MG63 (cell line): ENCODE measurements at regions not wholly inside any gene's neighbourhood (a gene's known extent, or its start where the extent isn't known, plus 50 kb on each side); places are given as distances from the start of the nearest gene placed in this dataset.
A peak's percentile ranks its signal among the peaks of the same experiment; 100 is the strongest.
"Not testable (repeated sequence)": the region's sequence is repeated elsewhere in the genome, so short reads cannot be mapped to it uniquely, and the experiment has no call there.

Source experiments
- DNase-seq: peaks from one replicate; pipeline ENCODE4 v3.0.0-alpha.2; 2020
- H3K27me3 ChIP-seq: fragments of 250-450 bp; sonication (Bioruptor Pico); 2 replicates; pipeline ENCODE4 v1.5.1; 2020; ENCODE audit warnings: mild to moderate bottlenecking, moderate library complexity
- H3K36me3 ChIP-seq: fragments of 250-450 bp; sonication (Bioruptor Pico); 2 replicates; pipeline ENCODE4 v1.5.1; 2020; ENCODE audit warnings: mild to moderate bottlenecking, moderate library complexity
- H3K4me3 ChIP-seq: fragments of 250-450 bp; sonication (Bioruptor Pico); 2 replicates; pipeline ENCODE4 v1.5.1; 2020; ENCODE audit warnings: mild to moderate bottlenecking, moderate library complexity
- H3K9me3 ChIP-seq: fragments of 250-450 bp; sonication (Bioruptor Pico); 2 replicates; pipeline ENCODE4 v1.5.1; 2020; ENCODE audit warnings: mild to moderate bottlenecking, moderate library complexity

DNA sequence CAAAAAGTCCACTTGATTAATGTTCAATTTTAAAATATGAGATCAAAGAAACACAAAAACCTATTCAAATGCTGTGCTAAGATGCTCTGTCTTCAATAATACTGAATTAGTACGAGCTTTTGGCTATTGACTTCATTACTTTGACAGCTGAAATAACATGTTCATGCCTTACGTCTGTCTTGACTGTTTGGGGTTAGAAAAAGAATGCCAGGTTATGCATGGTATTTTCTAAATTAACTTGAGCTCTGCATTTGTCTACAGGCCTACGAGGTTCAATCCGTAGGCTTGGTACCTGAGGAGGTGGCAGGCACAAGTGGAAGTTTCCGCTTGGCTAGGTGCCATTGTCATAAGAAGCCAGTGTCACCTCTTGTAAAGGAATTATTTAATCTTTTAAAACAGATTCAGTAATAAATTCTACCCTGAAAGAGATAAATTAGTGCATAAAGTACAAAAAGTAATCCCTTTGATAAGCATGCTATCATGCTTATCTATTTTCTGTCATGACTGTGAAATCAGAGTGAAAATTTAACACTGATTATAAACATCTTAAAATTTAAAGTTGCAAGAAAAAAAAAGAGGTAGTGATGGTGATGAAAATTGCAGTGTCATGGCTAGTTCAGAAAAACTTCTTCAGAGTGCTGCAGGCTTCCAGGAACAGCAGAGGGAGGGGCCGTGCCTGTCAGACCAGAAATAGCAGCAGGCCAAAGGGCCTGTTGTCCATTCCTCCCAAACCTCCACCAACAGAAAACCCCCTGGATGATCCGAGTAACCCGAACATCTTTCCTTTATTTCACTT lies 115.7 kb downstream of the ARRDC4 start:
- Histone ChIP-seq H3K9me3 (0 out of 2 replicates have a peak, but pooled peaks cover 3% of the 10 kb centered on the region), H3K27me3 (no peaks in the 10 kb centered on the region), H3K36me3 (no peaks in the 10 kb centered on the region), H3K4me3 (no peak overlapping the region)
- DNase-seq, result no peak

- H3K27me3 ChIP-seq, result no peaks in the 10 kb centered on the region
- DNase-seq, result no peak
- 0 out of 2 replicates have a peak, but pooled peaks cover 3% of the 10 kb centered on the region for H3K9me3 ChIP-seq
- H3K4me3 ChIP-seq, result no peak overlapping the region
- H3K36me3 ChIP-seq, result no peaks in the 10 kb centered on the region
These were observed 116.7 kb downstream of the ARRDC4 start for GRCh38 chr15:98077186-98077585.

GRCh38 chr15:98080791-98081190 lies 120.3 kb downstream of the ARRDC4 start:
- H3K4me3 ChIP-seq, result no peak overlapping the region
- DNase-seq, result no peak
- no peaks in the 10 kb centered on the region for H3K36me3 ChIP-seq
- no peaks in the 10 kb centered on the region for H3K9me3 ChIP-seq
- no peaks in the 10 kb centered on the region for H3K27me3 ChIP-seq

DNA sequence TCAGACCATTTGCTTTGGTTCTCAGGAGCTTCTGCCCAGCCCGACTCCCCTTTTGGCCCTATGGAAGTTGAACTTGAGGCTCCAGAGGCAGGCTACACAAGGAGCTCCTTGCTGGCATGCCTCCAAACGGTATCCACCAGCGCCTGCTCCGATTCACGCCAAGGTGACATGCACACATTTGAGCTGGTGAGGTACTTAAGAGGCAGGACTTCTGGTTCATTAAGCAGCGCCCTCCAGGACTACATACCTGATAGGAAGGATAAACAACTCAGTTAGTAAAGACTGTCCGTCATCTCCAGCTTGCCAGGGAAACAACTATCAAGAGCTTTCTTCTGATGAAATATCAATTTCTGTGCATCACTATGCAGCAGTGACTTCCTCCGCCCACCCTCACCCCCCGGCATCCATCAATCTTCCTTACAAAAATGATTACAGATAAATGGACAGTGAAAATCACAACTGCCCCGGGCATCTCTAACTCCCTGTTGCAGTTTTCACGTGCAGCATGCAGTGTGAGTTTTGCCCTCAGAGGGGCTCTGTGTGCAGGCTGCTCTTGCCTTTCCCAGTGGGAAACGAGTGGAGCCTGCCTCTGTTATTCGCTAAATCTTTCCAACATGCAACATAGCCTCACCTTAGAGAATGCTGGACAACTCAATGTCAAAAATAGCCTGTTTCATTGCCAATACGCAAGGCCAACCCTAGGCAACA lies 122.9 kb downstream of the ARRDC4 start:
- no peak for DNase-seq
- Histone ChIP-seq H3K36me3 (no peaks in the 10 kb centered on the region), H3K27me3 (no peaks in the 10 kb centered on the region), H3K4me3 (no peak overlapping the region), H3K9me3 (peaks cover 5% of the 10 kb centered on the region)

DNA sequence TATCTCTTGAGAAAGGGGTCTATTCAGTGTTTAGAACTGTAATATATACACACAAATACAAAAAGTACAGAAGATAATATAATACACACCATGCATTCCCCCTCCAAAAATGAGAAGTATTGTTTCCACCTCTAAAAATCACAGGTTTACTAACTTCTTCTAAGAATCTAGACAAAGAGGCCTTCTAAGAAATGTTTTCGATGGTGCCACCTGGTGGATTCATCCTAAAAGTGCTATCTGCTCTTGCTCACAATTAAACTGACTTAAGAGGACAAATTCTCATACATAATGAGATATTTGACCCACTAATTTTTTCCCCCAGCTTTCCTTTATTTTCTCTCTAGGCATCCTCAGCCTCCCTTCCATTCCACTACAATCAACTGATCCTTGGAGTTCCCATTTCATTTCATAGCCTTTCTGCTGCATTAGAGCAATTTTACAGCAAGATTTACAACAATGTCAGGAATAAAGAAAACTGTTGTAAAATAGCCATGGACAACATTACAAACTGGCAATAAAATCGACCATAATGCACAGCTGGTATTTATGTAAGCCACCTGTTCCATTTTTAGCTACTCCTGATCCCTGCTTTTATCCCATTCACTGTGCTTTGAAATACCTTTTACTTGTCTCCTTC lies 124.6 kb downstream of the ARRDC4 start:
- Histone ChIP-seq H3K36me3 (no peaks in the 10 kb centered on the region), H3K27me3 (no peaks in the 10 kb centered on the region), H3K9me3 (peaks cover 5% of the 10 kb centered on the region), H3K4me3 (no peak overlapping the region)
- no peak for DNase-seq

DNA sequence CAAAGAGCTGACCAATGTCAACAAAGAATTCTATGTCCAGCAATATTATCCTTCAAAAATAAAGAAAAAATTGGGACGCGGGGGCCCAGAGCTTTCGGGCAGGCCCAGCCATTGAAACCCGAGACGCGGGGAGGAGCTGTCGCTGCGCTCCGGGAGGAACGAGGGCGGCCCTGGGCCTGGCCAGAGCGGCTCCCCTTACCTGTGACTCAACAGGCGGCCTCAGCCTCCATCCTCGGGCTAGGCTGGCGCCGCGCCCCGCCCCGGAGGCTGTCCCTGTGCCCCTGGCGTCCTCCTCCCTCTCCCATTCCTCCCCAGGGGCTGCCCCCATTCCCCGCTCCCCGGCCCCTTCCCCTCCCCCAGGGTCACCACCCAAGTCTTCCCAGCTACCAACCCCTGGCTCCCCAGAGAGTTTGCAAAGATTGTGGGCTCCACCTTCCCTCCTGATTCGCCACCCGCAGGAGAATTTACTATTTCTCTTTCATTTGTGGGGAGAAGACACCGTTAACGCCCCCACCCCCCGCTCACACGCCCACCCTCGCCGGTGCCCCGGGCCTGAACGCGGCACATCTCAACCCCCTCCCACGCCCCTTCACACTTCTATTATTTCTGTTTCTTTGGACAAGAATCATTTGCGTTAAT lies 127.9 kb downstream of the ARRDC4 start:
- not testable (repeated sequence) for H3K36me3 ChIP-seq, H3K27me3 ChIP-seq, DNase-seq, H3K9me3 ChIP-seq, H3K4me3 ChIP-seq

DNA sequence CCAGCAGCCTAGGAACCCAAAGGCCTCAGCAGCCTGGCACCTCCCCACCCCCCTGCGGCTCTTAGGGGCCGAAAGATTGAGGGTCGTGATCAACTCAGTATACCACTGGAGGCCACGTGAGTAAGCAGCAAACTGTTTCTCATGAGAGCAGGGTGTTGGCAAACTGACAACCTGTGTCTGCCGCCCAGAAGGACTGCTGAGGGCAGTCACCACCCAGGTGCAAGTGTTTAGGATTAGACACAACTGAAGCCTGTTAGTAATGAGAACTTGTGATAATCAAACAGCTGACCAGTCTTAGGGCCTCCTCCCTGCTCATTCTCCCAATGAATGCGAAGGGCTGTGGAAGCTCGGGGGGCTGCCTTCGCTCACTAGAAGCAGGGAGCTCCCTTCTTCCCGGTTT lies 128.8 kb downstream of the ARRDC4 start:
- not testable (repeated sequence) for H3K4me3 ChIP-seq, H3K27me3 ChIP-seq, H3K9me3 ChIP-seq, H3K36me3 ChIP-seq, DNase-seq

DNA sequence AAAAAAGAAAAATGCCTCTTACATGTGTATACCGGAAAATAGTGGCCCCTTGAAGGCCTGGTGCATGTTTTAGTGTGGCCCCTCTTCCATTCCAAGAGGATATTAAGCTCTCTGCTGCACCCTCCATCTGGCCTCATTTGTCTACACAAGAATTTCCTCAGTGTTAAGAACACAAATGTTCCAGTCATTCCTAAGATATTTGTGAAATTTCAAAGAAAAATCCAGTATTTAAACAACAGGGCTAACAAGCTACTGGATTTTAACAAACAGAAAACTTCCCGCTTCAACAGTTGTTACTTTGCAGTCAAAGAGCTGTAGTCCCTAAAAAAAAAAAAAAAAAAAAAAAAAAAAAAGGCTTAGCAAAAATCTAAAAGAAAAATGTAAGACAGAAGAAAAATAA lies 137.5 kb downstream of the ARRDC4 start:
- H3K27me3 ChIP-seq, DNase-seq, H3K36me3 ChIP-seq, H3K4me3 ChIP-seq, H3K9me3 ChIP-seq: not testable (repeated sequence)

- DNase-seq, H3K4me3 ChIP-seq, H3K9me3 ChIP-seq, H3K36me3 ChIP-seq, H3K27me3 ChIP-seq: not testable (repeated sequence)
These were observed 140.1 kb downstream of the ARRDC4 start for GRCh38 chr15:98100606-98101005.

GRCh38 chr15:98103570-98103969 lies 143.1 kb downstream of the ARRDC4 start:
- Histone ChIP-seq H3K36me3 (no peaks in the 10 kb centered on the region), H3K9me3 (no peaks in the 10 kb centered on the region), H3K27me3 (no peaks in the 10 kb centered on the region), H3K4me3 (no peak overlapping the region)
- no peak for DNase-seq

- not testable (repeated sequence) for DNase-seq, H3K9me3 ChIP-seq, H3K4me3 ChIP-seq, H3K36me3 ChIP-seq, H3K27me3 ChIP-seq
These were observed 144.1 kb downstream of the ARRDC4 start for GRCh38 chr15:98104386-98105151.

DNA sequence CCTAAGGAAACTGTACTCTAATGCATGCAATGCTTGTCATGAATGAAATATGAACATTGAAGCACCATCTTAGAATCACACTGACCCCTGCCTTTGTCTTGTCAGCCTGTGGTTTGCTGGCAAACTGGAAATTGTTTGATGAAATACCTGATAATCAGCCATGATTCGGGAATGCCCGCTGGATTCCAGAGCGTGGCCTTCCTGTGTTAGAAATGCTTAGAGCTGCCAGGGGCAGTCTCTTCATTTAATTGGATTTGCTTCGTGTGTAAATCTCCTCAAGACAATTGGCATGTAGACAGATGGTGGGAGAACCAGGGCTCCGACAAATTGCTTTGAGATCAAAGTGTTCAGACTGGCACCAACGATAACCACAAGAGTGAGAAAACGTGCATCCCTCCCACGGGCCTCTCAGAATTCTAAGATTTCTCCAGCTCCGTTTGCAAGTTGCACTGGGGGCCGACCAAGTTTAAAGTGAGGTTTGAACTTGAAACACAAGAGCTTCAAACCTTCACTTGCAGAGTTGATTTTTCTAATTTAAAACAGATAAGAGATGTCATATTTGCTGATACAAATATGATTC lies 146.2 kb downstream of the ARRDC4 start:
- H3K36me3 ChIP-seq, H3K27me3 ChIP-seq, H3K4me3 ChIP-seq, H3K9me3 ChIP-seq, DNase-seq: not testable (repeated sequence)

DNA sequence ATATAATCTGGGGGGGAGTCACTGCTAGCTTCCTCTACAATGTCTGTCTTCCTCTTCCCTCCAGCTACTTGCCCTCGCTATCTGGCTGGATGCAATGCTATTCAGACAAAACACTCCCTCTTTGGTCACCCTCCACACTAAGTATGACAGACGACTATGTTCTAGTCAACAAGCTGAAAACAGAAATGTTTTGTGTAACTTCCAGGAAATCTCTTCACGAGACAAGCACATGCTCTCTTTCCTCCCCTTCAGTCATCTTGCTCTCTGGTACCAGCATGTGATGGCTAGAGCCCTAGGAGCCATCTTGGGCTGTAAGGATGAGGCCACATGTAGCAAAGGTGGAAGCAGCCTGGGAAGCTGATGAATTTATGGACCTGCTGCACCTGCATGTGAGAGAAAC lies 151.3 kb downstream of the ARRDC4 start:
- no peak for DNase-seq

DNA sequence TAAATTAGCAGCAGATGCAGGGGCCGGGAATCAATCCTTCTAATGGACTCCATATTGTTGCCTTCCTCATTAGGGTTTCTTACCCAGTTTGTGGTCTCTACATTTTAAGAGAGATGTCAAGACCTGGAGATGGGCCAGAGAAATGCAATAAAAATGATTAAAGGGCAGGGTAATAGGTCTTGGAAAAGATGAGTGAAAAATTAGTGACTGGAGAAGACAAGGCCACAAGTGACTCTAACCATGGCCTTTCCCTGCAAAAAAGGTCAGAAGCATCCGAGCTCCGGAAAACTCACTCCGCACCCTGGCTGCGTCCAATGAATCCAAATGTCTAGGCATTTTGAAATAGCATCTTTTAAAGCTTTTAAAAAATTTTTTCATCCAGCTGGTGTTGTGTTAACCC lies 152.8 kb downstream of the ARRDC4 start:
- H3K9me3 ChIP-seq, result 0 out of 2 replicates have a peak, but pooled peaks cover 2% of the 10 kb centered on the region
- no peak for DNase-seq
- no peaks in the 10 kb centered on the region for H3K36me3 ChIP-seq
- no peak overlapping the region for H3K4me3 ChIP-seq
- no peaks in the 10 kb centered on the region for H3K27me3 ChIP-seq

More for the DNA sequence above, 151.3 kb downstream of the ARRDC4 start:
- Histone ChIP-seq H3K36me3 (no peaks in the 10 kb centered on the region), H3K4me3 (no peak overlapping the region), H3K9me3 (0 out of 2 replicates have a peak, but pooled peaks cover 2% of the 10 kb centered on the region), H3K27me3 (no peaks in the 10 kb centered on the region)

DNA sequence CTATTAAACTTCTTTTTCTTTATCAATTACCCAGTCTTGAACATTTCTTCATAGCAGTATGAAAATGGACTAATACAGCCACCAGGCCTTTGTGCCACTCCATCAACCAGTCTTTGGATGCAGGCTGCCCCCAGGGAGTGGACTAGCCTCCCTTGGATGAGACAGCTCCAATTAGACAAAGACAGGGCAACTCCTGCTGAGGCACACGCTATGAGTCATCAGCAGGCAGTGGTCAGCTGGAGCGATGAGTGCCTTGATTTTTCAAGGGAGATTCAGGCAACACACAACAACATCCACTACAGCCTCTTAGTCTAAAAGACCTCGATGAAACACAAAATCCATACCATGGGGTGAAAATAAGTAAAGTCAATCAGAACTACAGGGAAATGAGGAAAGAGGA lies 160.1 kb downstream of the ARRDC4 start:
- no peak overlapping the region for H3K4me3 ChIP-seq

GRCh38 chr15:98121536-98121935 lies 161.0 kb downstream of the ARRDC4 start:
- Histone ChIP-seq H3K9me3 (no peaks in the 10 kb centered on the region; the same call in 1 of the 2 replicates), H3K27me3 (no peaks in the 10 kb centered on the region), H3K36me3 (no peaks in the 10 kb centered on the region), H3K4me3 (no peak overlapping the region)
- no peak for DNase-seq

More for the DNA sequence above, 160.1 kb downstream of the ARRDC4 start:
- Histone ChIP-seq H3K36me3 (no peaks in the 10 kb centered on the region), H3K27me3 (no peaks in the 10 kb centered on the region), H3K9me3 (peaks cover 2% of the 10 kb centered on the region; the same call in 1 of the 2 replicates)
- peak; percentile 55 for DNase-seq
